Neural progenitor cell (in vitro differentiated cells): ENCODE measurements at regions not wholly inside any gene's neighbourhood (a gene's known extent, or its start where the extent isn't known, plus 50 kb on each side); places are given as distances from the start of the nearest gene placed in this dataset.

Source experiments
- EZH2 ChIP-seq: fragments of 200-600 bp; sonication (generic); IDR thresholded peaks from 2 replicates; pipeline ENCODE4 v1.6.1; 2017; ENCODE audit warnings: antibody characterized with exemption, mild to moderate bottlenecking, moderate library complexity
- TF ChIP-seq, protein P1 (sequence below): fragments of 200-600 bp; sonication (generic); IDR thresholded peaks from 2 replicates; pipeline ENCODE4 v1.5.1; 2017; ENCODE audit warnings: antibody characterized with exemption, mild to moderate bottlenecking

DNA sequence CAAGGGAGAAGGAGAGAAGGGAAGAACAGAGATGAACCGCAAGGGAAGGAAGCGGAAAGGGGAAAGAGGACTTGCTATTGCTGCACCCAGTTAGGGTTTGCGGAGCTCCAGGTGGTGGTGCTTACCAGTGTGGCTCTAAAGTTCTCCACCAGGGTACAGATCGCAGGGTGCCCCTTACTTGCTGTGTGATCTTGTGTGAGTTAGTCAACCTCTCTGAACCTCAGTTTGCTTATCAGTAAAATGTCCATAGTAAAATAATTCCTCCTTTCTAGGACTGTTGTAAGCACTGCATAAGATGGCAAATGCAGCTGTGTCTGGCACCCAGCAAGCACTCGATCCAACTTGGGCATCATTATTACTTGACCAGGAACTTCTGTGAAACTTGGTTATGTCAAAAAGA, 230.7 kb upstream of the CDH5 start:
- TF ChIP-seq EZH2: no peak
- TF ChIP-seq, protein P1, sequence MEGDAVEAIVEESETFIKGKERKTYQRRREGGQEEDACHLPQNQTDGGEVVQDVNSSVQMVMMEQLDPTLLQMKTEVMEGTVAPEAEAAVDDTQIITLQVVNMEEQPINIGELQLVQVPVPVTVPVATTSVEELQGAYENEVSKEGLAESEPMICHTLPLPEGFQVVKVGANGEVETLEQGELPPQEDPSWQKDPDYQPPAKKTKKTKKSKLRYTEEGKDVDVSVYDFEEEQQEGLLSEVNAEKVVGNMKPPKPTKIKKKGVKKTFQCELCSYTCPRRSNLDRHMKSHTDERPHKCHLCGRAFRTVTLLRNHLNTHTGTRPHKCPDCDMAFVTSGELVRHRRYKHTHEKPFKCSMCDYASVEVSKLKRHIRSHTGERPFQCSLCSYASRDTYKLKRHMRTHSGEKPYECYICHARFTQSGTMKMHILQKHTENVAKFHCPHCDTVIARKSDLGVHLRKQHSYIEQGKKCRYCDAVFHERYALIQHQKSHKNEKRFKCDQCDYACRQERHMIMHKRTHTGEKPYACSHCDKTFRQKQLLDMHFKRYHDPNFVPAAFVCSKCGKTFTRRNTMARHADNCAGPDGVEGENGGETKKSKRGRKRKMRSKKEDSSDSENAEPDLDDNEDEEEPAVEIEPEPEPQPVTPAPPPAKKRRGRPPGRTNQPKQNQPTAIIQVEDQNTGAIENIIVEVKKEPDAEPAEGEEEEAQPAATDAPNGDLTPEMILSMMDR: no peak
